Neuron (in vitro differentiated cells): ENCODE measurements at regions not wholly inside any gene's neighbourhood (a gene's known extent, or its start where the extent isn't known, plus 50 kb on each side); places are given as distances from the start of the nearest gene placed in this dataset.

Source experiments
- H2AFZ ChIP-seq: one replicate; pipeline ENCODE4 v1.6.1; 2013; ENCODE audit warnings: low read depth, mild to moderate bottlenecking, inconsistent platforms, low read length, moderate library complexity
- H3K27me3 ChIP-seq: one replicate; pipeline ENCODE4 v1.6.1; 2013; ENCODE audit warnings: low read length; ENCODE audit not compliant: insufficient read depth
- H3K36me3 ChIP-seq: one replicate; pipeline ENCODE4 v1.6.1; 2013; ENCODE audit warnings: low read length; ENCODE audit not compliant: insufficient read depth
- H3K4me1 ChIP-seq: one replicate; pipeline ENCODE4 v1.6.1; 2013; ENCODE audit warnings: low read length; ENCODE audit not compliant: insufficient read depth
- H3K4me3 ChIP-seq: 2 replicates; pipeline ENCODE4 v1.5.1; 2013; ENCODE audit warnings: mild to moderate bottlenecking, low read length, moderate library complexity
- H3K9me3 ChIP-seq: one replicate; pipeline ENCODE4 v1.6.1; 2013; ENCODE audit warnings: low read length

DNA sequence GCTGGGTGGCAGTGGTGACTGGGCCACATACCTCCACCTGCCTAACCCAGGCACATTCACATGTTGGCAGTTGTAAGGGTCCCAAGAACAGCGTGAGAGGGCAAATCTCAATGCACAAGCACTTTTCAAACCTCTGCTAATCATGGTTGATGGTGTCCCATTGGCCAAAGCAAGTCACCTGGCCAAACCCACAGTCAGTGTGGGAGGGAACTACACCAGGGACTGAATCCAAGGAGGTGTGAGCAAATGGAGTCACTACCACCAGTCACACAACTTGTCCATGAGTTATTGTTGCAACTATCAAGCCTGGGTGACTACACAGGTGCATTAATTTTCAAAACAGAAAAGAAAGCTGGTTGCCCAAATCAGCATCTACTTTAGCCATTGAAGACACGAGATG is 260.1 kb downstream of the BCOR start:
- Histone ChIP-seq H3K4me3 (no peak overlapping the region), H3K9me3 (no peaks in the 10 kb centered on the region), H2AFZ (no peak overlapping the region), H3K4me1 (no peaks in the 10 kb centered on the region), H3K27me3 (no peaks in the 10 kb centered on the region), H3K36me3 (no peaks in the 10 kb centered on the region)

DNA sequence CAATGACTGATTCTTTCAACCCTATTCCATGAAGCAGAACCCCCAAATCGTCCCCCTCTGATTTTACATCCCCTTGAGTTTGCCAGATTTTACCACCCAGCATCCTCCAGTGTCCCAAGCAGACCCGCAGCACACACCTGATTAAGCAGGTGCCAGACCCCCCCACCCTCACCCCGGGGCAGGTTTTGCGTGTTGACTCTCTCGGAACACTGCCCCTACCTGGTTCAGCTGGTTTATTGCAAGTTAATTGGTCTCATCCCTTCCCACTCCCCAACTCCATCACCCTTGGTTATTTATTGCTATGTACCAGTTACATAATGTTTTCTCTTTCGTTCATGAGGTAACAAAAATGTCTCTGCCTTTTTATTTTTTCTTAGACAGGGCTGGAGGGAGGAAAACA is 258.4 kb downstream of the BCOR start:
- H3K4me1 ChIP-seq, result no peaks in the 10 kb centered on the region
- H3K27me3 ChIP-seq, result no peaks in the 10 kb centered on the region
- no peaks in the 10 kb centered on the region for H3K9me3 ChIP-seq
- H3K36me3 ChIP-seq, result no peaks in the 10 kb centered on the region
- H2AFZ ChIP-seq, result no peak overlapping the region
- H3K4me3 ChIP-seq, result no peak overlapping the region

DNA sequence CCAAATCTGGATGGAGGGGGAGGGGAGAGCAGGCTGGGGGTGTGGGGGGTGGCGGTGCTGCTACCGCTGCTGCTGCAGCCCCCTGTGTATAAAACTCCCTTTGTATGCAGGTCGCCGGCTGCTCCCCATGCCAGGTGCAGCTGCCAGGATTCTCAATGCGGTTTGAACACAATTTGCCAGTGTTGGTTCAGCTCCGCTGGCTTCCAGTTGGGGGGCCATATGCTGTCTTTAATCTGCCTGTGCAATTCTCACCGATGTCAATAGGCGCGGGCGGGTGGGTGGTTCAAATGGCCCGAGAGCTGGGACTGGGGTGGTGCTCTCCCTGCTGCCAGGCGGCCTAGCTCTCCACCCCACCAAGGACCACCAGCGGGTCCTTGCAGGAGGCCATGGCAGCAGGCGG is 257.6 kb downstream of the BCOR start:
- no peak overlapping the region for H2AFZ ChIP-seq
- H3K4me3 ChIP-seq, result no peak overlapping the region
- H3K9me3 ChIP-seq, result no peaks in the 10 kb centered on the region
- H3K36me3 ChIP-seq, result no peaks in the 10 kb centered on the region
- H3K27me3 ChIP-seq, result no peaks in the 10 kb centered on the region
- no peaks in the 10 kb centered on the region for H3K4me1 ChIP-seq

DNA sequence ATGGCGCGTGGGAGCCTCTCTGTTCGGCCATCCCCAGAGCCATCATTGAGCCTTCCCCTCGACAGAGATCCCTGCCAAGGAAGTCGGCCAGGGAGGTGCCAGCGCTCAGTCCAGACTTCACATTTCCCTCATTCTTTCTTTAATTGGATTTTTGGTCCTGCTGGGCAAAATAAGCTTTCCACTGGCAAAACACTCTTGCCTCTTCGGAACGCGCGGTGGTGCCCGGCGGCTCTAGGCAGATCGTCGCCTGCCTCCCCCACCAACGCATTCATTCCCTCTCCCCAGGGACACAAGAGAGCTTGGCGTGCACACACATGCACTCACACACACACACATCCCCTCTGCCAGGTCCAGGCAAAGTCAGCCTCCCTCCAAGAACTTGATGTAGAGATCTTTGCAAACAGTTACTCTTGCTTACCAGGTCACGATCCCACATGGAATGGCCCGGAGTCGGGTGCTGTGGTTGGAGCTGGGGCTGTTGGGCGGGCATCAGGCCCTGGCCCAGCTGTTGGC is 257.1 kb downstream of the BCOR start:
- Histone ChIP-seq H3K9me3 (no peaks in the 10 kb centered on the region), H2AFZ (no peak overlapping the region), H3K4me1 (no peaks in the 10 kb centered on the region), H3K4me3 (no peak overlapping the region), H3K36me3 (no peaks in the 10 kb centered on the region), H3K27me3 (no peaks in the 10 kb centered on the region)

DNA sequence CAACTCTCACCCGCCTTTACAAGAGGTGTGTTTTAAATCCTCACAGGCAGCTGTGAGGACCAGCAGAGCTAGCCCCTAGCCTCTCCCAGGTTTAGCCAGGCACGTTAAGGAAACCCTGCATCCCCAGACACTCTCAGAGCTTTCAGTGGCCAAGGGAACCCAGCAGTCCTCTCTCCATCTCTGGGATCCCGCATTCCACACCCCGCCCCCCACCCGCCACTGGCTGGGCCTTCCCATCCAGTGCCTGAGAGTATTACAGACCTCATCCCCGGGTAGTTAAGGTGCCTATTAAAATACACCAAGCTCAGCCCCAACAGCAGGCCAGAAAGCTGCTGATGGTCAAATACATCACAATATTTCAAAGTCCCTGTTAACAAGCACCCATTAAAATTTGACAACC is 256.2 kb downstream of the BCOR start:
- Histone ChIP-seq H3K4me1 (no peaks in the 10 kb centered on the region), H2AFZ (no peak overlapping the region), H3K4me3 (no peak overlapping the region), H3K9me3 (no peaks in the 10 kb centered on the region), H3K27me3 (no peaks in the 10 kb centered on the region), H3K36me3 (no peaks in the 10 kb centered on the region)

DNA sequence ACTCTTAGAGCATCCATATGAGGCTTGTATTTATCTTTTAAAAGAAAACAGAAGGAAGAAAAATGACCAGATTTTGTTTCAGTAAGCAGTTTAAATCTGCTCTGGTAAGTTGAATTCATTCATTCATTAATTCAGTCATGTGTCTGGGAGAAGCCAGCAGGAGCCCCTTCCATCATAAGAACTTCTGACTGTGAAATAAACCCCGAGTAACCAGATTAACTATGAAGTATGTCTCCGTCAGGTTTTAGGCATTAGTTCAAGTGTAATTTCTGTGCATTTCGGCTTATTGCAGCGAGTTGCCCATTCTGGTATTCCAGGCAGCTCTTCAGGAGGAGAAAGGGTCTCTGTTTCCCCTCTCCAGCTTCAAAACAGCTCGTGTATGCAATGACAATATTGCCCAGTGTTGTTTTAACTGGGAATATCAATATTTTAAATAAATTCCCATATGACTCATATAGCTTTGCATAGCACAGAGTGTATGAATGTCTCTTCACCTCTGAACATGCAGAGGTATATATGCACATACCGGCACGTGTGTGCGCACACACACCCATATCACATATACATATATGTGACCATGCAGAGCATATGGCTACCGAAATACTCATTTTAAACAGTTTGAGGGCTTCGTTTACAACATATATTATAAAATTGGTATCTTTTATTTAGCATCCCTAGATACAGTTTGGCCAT is 255.3 kb downstream of the BCOR start:
- no peaks in the 10 kb centered on the region for H3K9me3 ChIP-seq

DNA sequence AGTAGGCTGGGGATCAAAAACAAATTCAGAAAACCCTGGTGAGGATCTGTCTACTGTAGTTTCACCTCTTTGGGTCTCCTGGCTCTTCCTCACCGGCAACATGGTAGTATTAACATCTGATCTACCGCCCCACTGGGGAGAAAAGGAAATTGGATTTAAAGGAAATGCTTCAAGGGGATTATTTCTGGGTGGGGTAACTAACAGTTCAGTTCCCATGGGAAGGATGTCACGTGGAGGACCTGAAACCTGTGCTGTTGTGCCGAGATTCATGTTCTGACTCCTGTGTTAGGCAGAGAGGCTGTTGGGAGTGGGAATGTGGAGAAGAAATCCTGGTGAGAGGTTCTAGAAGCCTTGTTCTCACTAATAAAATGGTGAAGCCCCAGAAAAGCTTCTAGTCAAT is 254.4 kb downstream of the BCOR start:
- H3K27me3 ChIP-seq, result no peaks in the 10 kb centered on the region
- H3K4me1 ChIP-seq, result no peaks in the 10 kb centered on the region
- no peaks in the 10 kb centered on the region for H3K9me3 ChIP-seq
- H3K36me3 ChIP-seq, result no peaks in the 10 kb centered on the region
- H3K4me3 ChIP-seq, result no peak overlapping the region
- H2AFZ ChIP-seq, result no peak overlapping the region

More for the DNA sequence above, 255.3 kb downstream of the BCOR start:
- Histone ChIP-seq H2AFZ (no peak overlapping the region), H3K27me3 (no peaks in the 10 kb centered on the region), H3K4me3 (no peak overlapping the region), H3K36me3 (no peaks in the 10 kb centered on the region), H3K4me1 (no peaks in the 10 kb centered on the region)

DNA sequence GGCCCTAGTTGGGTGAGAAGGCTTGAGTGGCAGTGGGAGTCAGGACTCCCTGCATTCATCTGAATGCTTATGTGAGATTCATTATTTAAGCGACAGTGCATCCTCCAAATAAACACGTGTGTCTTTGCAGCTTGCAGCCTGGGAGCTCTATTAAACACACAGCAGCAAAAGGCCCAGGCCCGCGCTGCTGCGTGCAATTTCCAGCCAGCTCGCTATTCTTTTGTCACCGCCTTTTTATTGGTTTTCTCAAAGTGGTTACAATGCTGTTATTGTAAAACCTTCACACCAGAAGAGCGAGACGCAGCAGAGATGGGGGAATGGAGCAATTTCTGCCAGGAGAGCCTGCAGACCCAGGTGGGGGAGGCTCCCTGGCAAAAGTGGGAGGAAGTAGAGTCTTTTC is 252.5 kb downstream of the BCOR start:
- Histone ChIP-seq H3K27me3 (no peaks in the 10 kb centered on the region), H3K4me1 (no peaks in the 10 kb centered on the region), H3K36me3 (no peaks in the 10 kb centered on the region), H3K9me3 (no peaks in the 10 kb centered on the region), H3K4me3 (no peak overlapping the region), H2AFZ (peak overlapping the region; percentile 2)

DNA sequence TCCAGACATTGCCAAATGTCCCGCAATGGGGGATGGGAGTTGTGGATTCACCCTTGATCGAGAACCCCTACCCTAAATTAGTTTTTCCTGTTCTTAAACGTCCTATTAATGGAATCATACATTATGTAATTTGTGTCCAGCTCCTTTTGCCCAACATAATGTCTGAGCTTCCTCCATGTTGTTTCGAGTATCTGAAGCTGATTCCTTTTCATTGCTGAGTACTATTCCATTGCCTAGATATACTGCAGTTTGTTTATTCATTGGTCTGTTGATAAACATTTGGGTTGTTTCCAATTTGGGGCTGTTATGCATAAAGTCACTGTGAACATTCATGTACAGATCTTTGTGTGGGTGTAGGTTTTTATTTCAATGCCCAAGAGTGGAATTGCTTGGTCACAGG is 251.3 kb downstream of the BCOR start:
- Histone ChIP-seq H3K4me3 (no peak overlapping the region), H2AFZ (no peak overlapping the region), H3K9me3 (no peaks in the 10 kb centered on the region), H3K36me3 (no peaks in the 10 kb centered on the region), H3K4me1 (no peaks in the 10 kb centered on the region), H3K27me3 (no peaks in the 10 kb centered on the region)

DNA sequence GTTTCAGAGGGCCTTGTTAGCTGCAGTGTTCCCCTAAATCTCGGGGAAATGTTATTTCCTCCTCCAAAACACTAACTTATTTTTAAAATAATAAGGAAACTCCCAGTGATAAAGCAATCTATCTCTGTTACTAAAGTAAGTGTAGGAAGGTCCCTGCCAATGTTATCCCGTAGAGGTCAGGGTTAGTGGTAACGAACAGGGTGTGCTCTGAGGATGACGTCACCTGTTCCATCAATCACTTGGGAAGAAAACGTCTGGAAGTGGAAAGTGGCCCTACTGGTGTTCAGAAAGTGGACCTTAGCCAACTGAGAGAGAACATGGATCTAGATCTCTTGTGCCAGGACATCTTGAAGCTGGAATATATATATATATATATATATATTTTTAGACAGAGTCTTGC is 249.5 kb downstream of the BCOR start:
- Histone ChIP-seq H3K4me3 (no peak overlapping the region), H3K4me1 (no peaks in the 10 kb centered on the region), H3K36me3 (no peaks in the 10 kb centered on the region), H3K27me3 (no peaks in the 10 kb centered on the region), H3K9me3 (no peaks in the 10 kb centered on the region), H2AFZ (no peak overlapping the region)

DNA sequence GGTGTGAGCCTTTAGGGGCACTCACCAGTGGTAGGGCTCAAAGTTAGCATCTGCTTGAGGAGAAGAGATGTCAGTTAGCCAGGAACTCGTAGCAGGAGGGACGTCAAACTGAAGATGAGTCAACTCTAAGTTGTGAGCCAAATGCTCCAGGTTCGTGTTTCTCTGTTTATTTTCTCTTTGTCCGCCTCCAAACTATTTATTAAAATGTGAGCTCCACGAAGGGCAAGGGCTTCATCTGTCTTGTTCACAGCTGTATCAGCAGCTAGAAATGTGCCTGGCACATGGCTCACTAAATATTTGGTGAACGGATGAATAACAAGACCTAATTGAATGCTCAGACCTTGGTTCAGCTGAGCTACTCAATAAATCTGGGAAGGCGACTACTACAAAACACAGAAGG is 248.9 kb downstream of the BCOR start:
- Histone ChIP-seq H2AFZ (no peak overlapping the region), H3K4me1 (no peaks in the 10 kb centered on the region), H3K4me3 (no peak overlapping the region), H3K36me3 (no peaks in the 10 kb centered on the region), H3K27me3 (no peaks in the 10 kb centered on the region), H3K9me3 (no peaks in the 10 kb centered on the region)

DNA sequence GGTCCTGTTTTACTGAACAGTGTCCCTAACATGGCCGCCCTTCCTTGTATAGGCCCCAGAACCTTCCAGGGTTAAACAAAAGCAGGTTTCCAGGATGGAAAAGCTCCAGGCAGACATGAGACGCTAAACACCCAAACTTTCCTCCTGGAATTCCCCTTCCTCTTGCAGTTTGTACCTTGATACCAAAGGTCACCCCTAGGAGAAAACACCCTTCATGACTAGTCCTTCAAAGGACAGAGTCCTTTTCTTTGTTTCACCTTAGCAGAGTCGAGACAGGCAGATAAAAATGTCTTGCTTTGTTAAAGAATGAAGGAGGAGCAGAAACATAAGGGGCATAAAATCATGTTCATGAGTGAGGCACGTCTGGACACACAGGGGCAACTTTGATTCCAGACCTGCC is 247.5 kb downstream of the BCOR start:
- no peaks in the 10 kb centered on the region for H3K9me3 ChIP-seq
- no peaks in the 10 kb centered on the region for H3K36me3 ChIP-seq
- no peak overlapping the region for H2AFZ ChIP-seq
- H3K27me3 ChIP-seq, result no peaks in the 10 kb centered on the region
- H3K4me3 ChIP-seq, result no peak overlapping the region
- H3K4me1 ChIP-seq, result no peaks in the 10 kb centered on the region

DNA sequence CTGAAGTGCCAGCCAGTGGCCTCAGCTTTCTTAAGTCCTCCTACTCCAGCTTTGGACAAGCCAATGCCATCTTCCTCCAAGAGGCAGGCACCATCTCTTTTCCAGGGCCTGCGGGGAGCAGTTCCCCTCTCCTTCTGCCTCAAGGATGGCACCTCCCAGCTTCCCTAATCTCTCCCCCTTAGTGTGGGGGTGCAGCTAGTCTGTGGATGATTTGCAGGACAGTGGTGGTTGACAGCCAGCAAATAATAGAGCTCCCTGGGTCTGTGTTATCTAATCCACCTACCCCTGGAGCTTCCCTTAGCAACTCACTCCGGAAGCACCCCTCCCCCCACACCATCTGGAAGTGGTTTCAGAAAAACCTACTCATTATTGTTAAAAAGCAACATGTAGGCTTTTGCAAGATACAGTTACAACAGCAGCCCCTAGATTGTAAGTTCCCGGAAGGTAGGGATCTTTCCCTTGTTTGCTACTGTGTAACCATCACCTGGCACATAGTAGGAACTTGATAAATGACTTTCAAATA is 247.1 kb downstream of the BCOR start:
- Histone ChIP-seq H3K36me3 (no peaks in the 10 kb centered on the region), H2AFZ (no peak overlapping the region), H3K4me3 (no peak overlapping the region), H3K9me3 (no peaks in the 10 kb centered on the region), H3K4me1 (no peaks in the 10 kb centered on the region), H3K27me3 (no peaks in the 10 kb centered on the region)
